HL-60 (cell line): ENCODE measurements at regions not wholly inside any gene's neighbourhood (a gene's known extent, or its start where the extent isn't known, plus 50 kb on each side); places are given as distances from the start of the nearest gene placed in this dataset.

Experiments
- DNase-seq, 2 experiments: peaks; one replicate each; pipeline ENCODE4 v3.0.0-alpha.2; 2010 to 2020; ENCODE audit warnings: low read depth in 1 of 2, low spot score in 1 of 2
- H3K27ac ChIP-seq: fragments of 250-450 bp; sonication (Bioruptor Pico); replicated peaks from 2 replicates; pipeline ENCODE4 v1.5.1; 2020; ENCODE audit warnings: mild to moderate bottlenecking, moderate library complexity
- H3K27me3 ChIP-seq: fragments of 250-450 bp; sonication (Bioruptor Pico); 2 replicates; pipeline ENCODE4 v1.5.1; 2021; ENCODE audit warnings: mild to moderate bottlenecking, moderate library complexity; ENCODE audit not compliant: insufficient read depth, poor library complexity, severe bottlenecking
- H3K4me3 ChIP-seq: replicated peaks from 2 replicates; pipeline ENCODE4 v1.5.1; 2011; ENCODE audit warnings: mild to moderate bottlenecking, control low read depth, low read length; ENCODE audit not compliant: insufficient read depth
- GABPA ChIP-seq: IDR thresholded peaks from 2 replicates; pipeline ENCODE4 v1.6.1; 2012; ENCODE audit warnings: low read depth
- POLR2AphosphoS5 ChIP-seq: IDR thresholded peaks from 2 replicates; pipeline ENCODE4 v1.6.1; 2012; ENCODE audit warnings: low read depth
- REST ChIP-seq: IDR thresholded peaks from 2 replicates; pipeline ENCODE4 v1.6.1; 2012; ENCODE audit warnings: low read depth; ENCODE audit not compliant: insufficient replicate concordance
- SPI1 ChIP-seq: IDR thresholded peaks from 2 replicates; pipeline ENCODE4 v1.6.1; 2012; ENCODE audit warnings: low read depth, mild to moderate bottlenecking, borderline replicate concordance
- TF ChIP-seq, protein P1 (sequence below): IDR thresholded peaks from one replicate; pipeline ENCODE4 v1.5.1; 2011; ENCODE audit warnings: low read length, control low read depth, inconsistent platforms; ENCODE audit not compliant: insufficient read depth

DNA sequence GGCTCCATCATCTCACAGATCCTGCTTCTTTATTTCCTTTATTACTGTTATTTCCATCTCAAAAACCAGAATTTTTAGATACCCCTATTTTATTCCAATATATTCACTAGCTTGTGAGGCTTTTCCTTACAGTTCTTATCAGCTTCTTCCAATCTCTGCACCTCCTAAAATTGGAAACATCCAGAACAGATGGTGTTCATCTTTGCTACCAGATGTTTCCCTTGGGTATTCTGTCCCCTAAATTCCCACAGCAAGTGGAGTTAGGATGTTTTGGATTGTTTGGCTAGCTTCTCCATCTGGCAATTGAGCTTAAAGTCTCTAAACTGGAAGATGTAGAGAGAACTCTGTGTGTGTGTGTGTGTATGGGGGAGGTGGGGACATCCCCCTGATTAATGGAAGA is 580.4 kb downstream of the DTWD2 start:
- H3K27ac ChIP-seq = no peak overlapping the region
- no peak overlapping the region for H3K4me3 ChIP-seq

DNA sequence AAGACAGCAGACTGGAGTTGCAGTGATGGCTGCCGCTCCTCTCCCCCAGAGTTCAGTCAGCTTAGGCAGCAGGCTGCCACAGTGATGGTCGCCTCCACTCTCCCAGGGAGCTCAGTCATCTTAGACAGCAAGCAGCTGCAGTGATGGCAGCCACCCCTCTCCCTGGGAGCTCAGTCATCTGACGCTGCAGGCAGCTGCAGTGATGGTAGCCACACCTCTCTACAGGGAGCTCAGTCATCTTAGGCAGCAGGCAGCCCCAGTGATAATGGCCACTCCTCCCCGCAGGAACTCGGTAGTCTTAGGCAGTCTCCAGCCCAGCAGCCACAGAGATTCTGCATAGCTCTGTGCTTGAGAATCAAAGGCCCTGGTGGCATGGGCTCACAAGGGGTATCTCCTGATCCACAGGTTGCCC is 582.7 kb downstream of the DTWD2 start:
- no peak for DNase-seq
- Histone ChIP-seq H3K4me3 (no peak overlapping the region), H3K27ac (no peak overlapping the region), H3K27me3 (no peaks in the 10 kb centered on the region)
- TF ChIP-seq, protein P1, sequence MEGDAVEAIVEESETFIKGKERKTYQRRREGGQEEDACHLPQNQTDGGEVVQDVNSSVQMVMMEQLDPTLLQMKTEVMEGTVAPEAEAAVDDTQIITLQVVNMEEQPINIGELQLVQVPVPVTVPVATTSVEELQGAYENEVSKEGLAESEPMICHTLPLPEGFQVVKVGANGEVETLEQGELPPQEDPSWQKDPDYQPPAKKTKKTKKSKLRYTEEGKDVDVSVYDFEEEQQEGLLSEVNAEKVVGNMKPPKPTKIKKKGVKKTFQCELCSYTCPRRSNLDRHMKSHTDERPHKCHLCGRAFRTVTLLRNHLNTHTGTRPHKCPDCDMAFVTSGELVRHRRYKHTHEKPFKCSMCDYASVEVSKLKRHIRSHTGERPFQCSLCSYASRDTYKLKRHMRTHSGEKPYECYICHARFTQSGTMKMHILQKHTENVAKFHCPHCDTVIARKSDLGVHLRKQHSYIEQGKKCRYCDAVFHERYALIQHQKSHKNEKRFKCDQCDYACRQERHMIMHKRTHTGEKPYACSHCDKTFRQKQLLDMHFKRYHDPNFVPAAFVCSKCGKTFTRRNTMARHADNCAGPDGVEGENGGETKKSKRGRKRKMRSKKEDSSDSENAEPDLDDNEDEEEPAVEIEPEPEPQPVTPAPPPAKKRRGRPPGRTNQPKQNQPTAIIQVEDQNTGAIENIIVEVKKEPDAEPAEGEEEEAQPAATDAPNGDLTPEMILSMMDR = no peak
- TF ChIP-seq POLR2AphosphoS5 = no peak
- no peak for TF ChIP-seq SPI1
- no peak for TF ChIP-seq REST

More for the DNA sequence above, 580.4 kb downstream of the DTWD2 start:
- no peaks in the 10 kb centered on the region for H3K27me3 ChIP-seq
- TF ChIP-seq, protein P1 = no peak
- TF ChIP-seq REST (no peak), SPI1 (no peak), GABPA (no peak), POLR2AphosphoS5 (no peak)
- no peak for DNase-seq

GRCh38 chr5:118397236-118397635 is 591.1 kb downstream of the DTWD2 start:
- TF ChIP-seq, protein P1 = no peak
- TF ChIP-seq SPI1 (no peak), GABPA (no peak), REST (no peak), POLR2AphosphoS5 (no peak)
- H3K4me3 ChIP-seq = no peak overlapping the region
- no peak for DNase-seq

More at GRCh38 chr5:118397236-118397635, 591.1 kb downstream of the DTWD2 start:
- Histone ChIP-seq H3K27ac (no peak overlapping the region), H3K27me3 (no peaks in the 10 kb centered on the region)
